ENCODE measurements at regions not wholly inside any gene's neighbourhood (a gene's known extent, or its start where the extent isn't known, plus 50 kb on each side); places are given as distances from the start of the nearest gene placed in this dataset.

DNA sequence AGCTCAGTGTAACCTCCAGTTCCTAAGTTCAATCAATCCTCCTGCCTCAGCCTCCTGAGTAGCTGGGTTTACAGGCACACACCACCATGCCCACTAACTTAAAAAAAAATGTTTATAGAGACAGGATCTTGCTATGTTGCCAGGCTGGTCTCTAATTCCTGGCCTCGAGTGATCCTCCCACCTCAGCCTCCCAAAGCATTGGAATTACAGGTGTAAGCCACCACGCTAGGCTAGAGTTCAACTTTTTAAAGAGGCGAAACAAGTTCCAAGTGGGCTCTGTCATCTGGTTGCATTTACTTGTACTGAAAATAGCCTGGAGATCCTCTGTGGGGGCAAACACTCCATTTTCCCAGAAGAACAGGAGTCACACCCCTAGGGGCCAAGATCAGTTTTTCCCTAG is 100.7 kb upstream of the RIPOR2 start:
- TF ChIP-seq POLR2A (IDR thresholded peaks at IDR 0.05; ENCODE audit: low read depth, low read length) (no peak), POLR2AphosphoS5 (IDR thresholded peaks at IDR 0.05; ENCODE audit: low read depth, low read length) (no peak), TAF1 (IDR thresholded peaks at IDR 0.05; ENCODE audit: borderline replicate concordance, low read depth, low read length) (no peak)
